Endothelial cell of umbilical vein (primary cell): ENCODE measurements at regions not wholly inside any gene's neighbourhood (a gene's known extent, or its start where the extent isn't known, plus 50 kb on each side); places are given as distances from the start of the nearest gene placed in this dataset.
"Not testable (repeated sequence)": the region's sequence is repeated elsewhere in the genome, so short reads cannot be mapped to it uniquely, and the experiment has no call there.

Experiments used
- BruUV-seq: library from RNA; stranded (reverse); fragments of 400-500 nt; replicated peaks from 2 replicates; lab custom pipeline; 2021; lab: Mats Ljungman, UMichigan
- CTCF ChIA-PET: fragments of 300-600, 350-600 bp; sonication (Branson Sonifier 250); formaldehyde crosslinking; loops from one replicate; lab custom pipeline; 2021; ENCODE audit warnings: antibody characterized with exemption, inconsistent platforms; lab: Charles Lee
- POLR2A ChIA-PET: fragments of 300-600, 350-600 bp; sonication (Branson Sonifier 250); formaldehyde crosslinking; loops from one replicate; lab custom pipeline; 2021; ENCODE audit warnings: antibody characterized with exemption, inconsistent platforms; lab: Charles Lee
- DNase-seq: peaks from one replicate; pipeline ENCODE4 v3.0.0-alpha.2; 2011; ENCODE audit warnings: low read depth, low spot score
- FAIRE-seq: peaks from 2 replicates; lab custom pipeline; 2011; peaks lifted over from hg19 to GRCh38; lab: Jason Lieb, UNC
- H2AFZ ChIP-seq: 2 replicates; pipeline ENCODE4 v1.6.0; 2012; ENCODE audit warnings: low read depth, low read length, control low read depth, inconsistent platforms
- H3K27ac ChIP-seq: 2 replicates; pipeline ENCODE4 v1.5.1; 2011; ENCODE audit warnings: low read depth, mild to moderate bottlenecking, control low read depth, low read length, moderate library complexity; ENCODE audit not compliant: insufficient read depth
- H3K27me3 ChIP-seq, 2 experiments: 2 replicates each; pipeline versions ENCODE4 v1.6.0 to v1.6.1; 2011; ENCODE audit warnings: low read length in 2 of 2, mixed read lengths in 1 of 2; ENCODE audit not compliant: control insufficient read depth in 2 of 2, insufficient read depth in 2 of 2
- H3K36me3 ChIP-seq, 2 experiments: 2 replicates in 1 of 2; 3 replicates in 1 of 2; pipeline ENCODE4 v1.5.1; 2011; ENCODE audit warnings: low read length in 2 of 2, mild to moderate bottlenecking in 1 of 2, moderate library complexity in 1 of 2; ENCODE audit not compliant: control insufficient read depth in 2 of 2, insufficient read depth in 2 of 2; ENCODE audit errors: extremely low read depth in 1 of 2
- H3K4me1 ChIP-seq: 3 replicates; pipeline ENCODE4 v1.5.1; 2011; ENCODE audit warnings: mild to moderate bottlenecking, low read length; ENCODE audit not compliant: control insufficient read depth, insufficient read depth; ENCODE audit errors: extremely low read depth
- H3K4me2 ChIP-seq: 2 replicates; pipeline ENCODE4 v1.6.1; 2011; ENCODE audit warnings: low read length, control low read depth, mixed read lengths; ENCODE audit not compliant: insufficient read depth
- H3K4me3 ChIP-seq, 3 experiments: fragments of 200-600 bp in 1 of 3; sonication (generic), shearing (Covaris generic) in 1 of 3; replicated peaks in 1 of 3; 2 replicates each; pipeline ENCODE4 v1.5.1; 2011 to 2016; ENCODE audit warnings: control low read depth in 3 of 3, low read length in 3 of 3, mild to moderate bottlenecking in 2 of 3, inconsistent platforms in 1 of 3, low read depth in 1 of 3, moderate library complexity in 1 of 3; ENCODE audit not compliant: insufficient read depth in 1 of 3
- H3K79me2 ChIP-seq: 2 replicates; pipeline ENCODE4 v1.6.0; 2012; ENCODE audit warnings: low read length, inconsistent platforms; ENCODE audit not compliant: control insufficient read depth, insufficient read depth
- H3K9ac ChIP-seq: replicated peaks from 2 replicates; pipeline ENCODE3; 2011; ENCODE audit warnings: low read length, control low read depth; ENCODE audit not compliant: insufficient read depth; ENCODE audit errors: extremely low read depth
- H3K9me1 ChIP-seq: replicated peaks from 3 replicates; pipeline ENCODE4 v1.6.0; 2011; ENCODE audit warnings: mild to moderate bottlenecking, low read length; ENCODE audit not compliant: control insufficient read depth, insufficient read depth; ENCODE audit errors: extremely low read depth
- H3K9me3 ChIP-seq: replicated peaks from 2 replicates; pipeline ENCODE4 v1.5.1; 2012; ENCODE audit warnings: low read length, inconsistent platforms; ENCODE audit not compliant: control insufficient read depth, insufficient read depth
- H4K20me1 ChIP-seq: replicated peaks from 2 replicates; pipeline ENCODE3; 2011; ENCODE audit warnings: mild to moderate bottlenecking, low read length; ENCODE audit not compliant: control insufficient read depth, insufficient read depth; ENCODE audit errors: extremely low read depth
- CTCF ChIP-seq, 2 donors: IDR thresholded peaks; 1 replicate in 1 of 2; 2 replicates in 1 of 2; pipeline ENCODE4 v1.5.1; 2011; ENCODE audit warnings: low read length in 2 of 2, mild to moderate bottlenecking in 2 of 2, moderate library complexity in 2 of 2, control low read depth in 1 of 2, inconsistent platforms in 1 of 2, low read depth in 1 of 2; ENCODE audit not compliant: insufficient read depth in 1 of 2; ENCODE audit errors: extremely low read depth in 1 of 2
- EZH2 ChIP-seq: IDR thresholded peaks from 2 replicates; pipeline ENCODE4 v1.6.1; 2012; ENCODE audit warnings: borderline replicate concordance, low read depth, mild to moderate bottlenecking, moderate library complexity, low read length, inconsistent platforms; ENCODE audit not compliant: severe bottlenecking
- FOS ChIP-seq: IDR thresholded peaks from 2 replicates; pipeline ENCODE4 v1.6.1; 2011; ENCODE audit warnings: mild to moderate bottlenecking, low read length, moderate library complexity, borderline replicate concordance; ENCODE audit not compliant: insufficient read depth
- GATA2 ChIP-seq: IDR thresholded peaks from 2 replicates; pipeline ENCODE4 v1.7.0; 2011; ENCODE audit warnings: low read depth, mild to moderate bottlenecking, moderate library complexity, mixed read lengths, low read length; ENCODE audit not compliant: insufficient read length, insufficient read depth
- JUN ChIP-seq: IDR thresholded peaks from 2 replicates; pipeline ENCODE4 v1.6.1; 2011; ENCODE audit warnings: borderline replicate concordance, low read depth; ENCODE audit not compliant: insufficient read length, insufficient read depth
- MAX ChIP-seq: IDR thresholded peaks from 2 replicates; pipeline ENCODE4 v1.6.1; 2011; ENCODE audit not compliant: insufficient read depth, insufficient read length
- MYC ChIP-seq: IDR thresholded peaks from one replicate; pipeline ENCODE4 v1.6.1; 2011; ENCODE audit warnings: mild to moderate bottlenecking, low read depth, low read length
- POLR2A ChIP-seq: IDR thresholded peaks from 2 replicates; pipeline ENCODE4 v1.6.1; 2012; ENCODE audit warnings: low read depth, mild to moderate bottlenecking, control low read depth, low read length
- POLR2AphosphoS5 ChIP-seq: IDR thresholded peaks from 2 replicates; pipeline ENCODE4 v1.6.1; 2012; ENCODE audit warnings: low read depth, mild to moderate bottlenecking, control low read depth, low read length, moderate library complexity; ENCODE audit not compliant: insufficient read depth
- dilution Hi-C: fragments of 300-500 bp; cut with MboI; formaldehyde crosslinking; loops from one replicate; pipeline ENCODE4 v1.15.0; 2019; ENCODE audit warnings: low sequenced_read_pairs; ENCODE audit not compliant: extremely low pct_ligation_motif_present
- intact Hi-C: fragments of 100-400 bp; cut with micrococcal nuclease; formaldehyde crosslinking; loops from one replicate; pipeline ENCODE4 v1.10.0; 2022

GRCh38 chr4:188347339-188347738, 208.1 kb downstream of the TRIML1 start:
- intact Hi-C loops (no loop called here), dilution Hi-C loops (no loop called here)
- H2AFZ ChIP-seq, result no peak overlapping the region
- no TSS peak for BruUV-seq
- no peaks in the 10 kb centered on the region for H3K4me1 ChIP-seq
- H3K9me3 ChIP-seq, result peaks cover 6% of the 10 kb centered on the region
- TF ChIP-seq GATA2 (no peak), FOS (no peak), MAX (no peak), EZH2 (no peak), JUN (no peak), CTCF (IDR thresholded peaks at IDR 0.05; ENCODE audit: extremely low read depth in 1 of 2, insufficient read depth in 1 of 2, low read depth in 1 of 2, low read length in 2 of 2) (no peak), MYC (no peak), POLR2AphosphoS5 (no peak), POLR2A (no peak)
- no peak overlapping the region for H3K4me3 ChIP-seq
- H3K79me2 ChIP-seq, result no peaks in the 10 kb centered on the region
- no peaks in the 10 kb centered on the region for H3K36me3 ChIP-seq
- DNase-seq (no peak), FAIRE-seq (no peak)
- ChIA-PET POLR2A (no interaction called here), CTCF (no interaction called here)
- H3K9me1 ChIP-seq, result no peaks in the 10 kb centered on the region
- no peak overlapping the region for H3K9ac ChIP-seq
- no peak overlapping the region for H3K27ac ChIP-seq
- no peaks in the 10 kb centered on the region for H3K27me3 ChIP-seq
- H4K20me1 ChIP-seq, result no peaks in the 10 kb centered on the region
- no peak overlapping the region for H3K4me2 ChIP-seq

- H4K20me1 ChIP-seq, H3K4me1 ChIP-seq, H2AFZ ChIP-seq, H3K9me1 ChIP-seq, POLR2A ChIA-PET, BruUV-seq, H3K9ac ChIP-seq, H3K9me3 ChIP-seq, H3K4me2 ChIP-seq, H3K36me3 ChIP-seq, intact Hi-C loops, H3K4me3 ChIP-seq, FAIRE-seq, dilution Hi-C loops, CTCF ChIA-PET, DNase-seq, H3K79me2 ChIP-seq, H3K27ac ChIP-seq, H3K27me3 ChIP-seq: not testable (repeated sequence)
Observed at GRCh38 chr4:188349569-188349968, 210.3 kb downstream of the TRIML1 start.
